ENCODE measurements at regions not wholly inside any gene's neighbourhood (a gene's known extent, or its start where the extent isn't known, plus 50 kb on each side); places are given as distances from the start of the nearest gene placed in this dataset.

- H3K27ac ChIP-seq (ENCODE audit: insufficient read length, low read depth, low read length) = no peak overlapping the region
- no peaks in the 10 kb centered on the region for H3K27me3 ChIP-seq (ENCODE audit: insufficient read depth, low read length)
- H3K9ac ChIP-seq (ENCODE audit: extremely low read depth, insufficient read length, low read length) = no peak overlapping the region
- H2BK20ac ChIP-seq (ENCODE audit: low read depth, low read length, poor library complexity, severe bottlenecking) = no peak overlapping the region
- no peak overlapping the region for H3K18ac ChIP-seq (ENCODE audit: insufficient read length, low read depth, low read length)
- H3K4me2 ChIP-seq (ENCODE audit: insufficient read depth, insufficient read length, low read length) = no peak overlapping the region
- no peak overlapping the region for H2AFZ ChIP-seq (ENCODE audit: low read length)
- no peak overlapping the region for H3K4me3 Mint-ChIP-seq
- no peak overlapping the region for H4K8ac ChIP-seq (replicated peaks; ENCODE audit: insufficient read length, low read depth, low read length)
- no peaks in the 10 kb centered on the region for H3K36me3 Mint-ChIP-seq (ENCODE audit: insufficient read depth in 1 of 3, low read depth in 3 of 3)
- H3K23me2 ChIP-seq (ENCODE audit: insufficient read length, low read depth, low read length, poor library complexity, severe bottlenecking) = no peaks in the 10 kb centered on the region
- H3K9me3 Mint-ChIP-seq = no peaks in the 10 kb centered on the region
- H3K4me1 Mint-ChIP-seq = no peaks in the 10 kb centered on the region
- H3K56ac ChIP-seq (ENCODE audit: insufficient read length, low read depth, low read length) = no peak overlapping the region
- H3K79me2 ChIP-seq (ENCODE audit: insufficient read depth, low read length) = no peaks in the 10 kb centered on the region
- H2BK120ac ChIP-seq (ENCODE audit: low read depth, low read length, poor library complexity, severe bottlenecking) = no peak overlapping the region
- no peak overlapping the region for H3K23ac ChIP-seq (ENCODE audit: insufficient read length, low read depth, low read length)
- no peak overlapping the region for H2BK12ac ChIP-seq (ENCODE audit: insufficient read length, low read depth, low read length)
- no CpG with 5 or more reads among the region's 2 CpGs for WGBS (ENCODE audit: extremely low coverage, insufficient read length, low lambda C conversion rate)
- no peak overlapping the region for H3K14ac ChIP-seq (ENCODE audit: insufficient read depth, low read length)
- no peak overlapping the region for H3K4ac ChIP-seq (ENCODE audit: low read depth, low read length)
- no peak overlapping the region for H3K27ac Mint-ChIP-seq
- no peaks in the 10 kb centered on the region for H3K4me1 ChIP-seq (ENCODE audit: insufficient read depth, low read length)
- H3K79me1 ChIP-seq (ENCODE audit: insufficient read depth, low read depth, low read length, poor library complexity, severe bottlenecking) = no peaks in the 10 kb centered on the region
- TF ChIP-seq CTCF (conservative IDR thresholded peaks at IDR 0.05) = no peak
- H3T11ph ChIP-seq (ENCODE audit: low read length) = no peak overlapping the region
- H3K9me3 ChIP-seq (ENCODE audit: control insufficient read depth, low read depth, low read length) = no peaks in the 10 kb centered on the region
- H2AK5ac ChIP-seq (ENCODE audit: insufficient read length, low read length) = no peak overlapping the region
- no peaks in the 10 kb centered on the region for H4K20me1 ChIP-seq (ENCODE audit: control insufficient read depth, insufficient read depth, insufficient read length)
- no peak overlapping the region for H4K5ac ChIP-seq (ENCODE audit: insufficient read length, low read depth, low read length)
- H2BK5ac ChIP-seq (ENCODE audit: insufficient read length, low read length) = no peak overlapping the region
- no peak overlapping the region for H2BK15ac ChIP-seq (ENCODE audit: low read depth, low read length)
- H3K27me3 Mint-ChIP-seq (ENCODE audit: low read depth) = no peaks in the 10 kb centered on the region
- H4K91ac ChIP-seq (ENCODE audit: insufficient read length, low read depth, low read length) = no peak overlapping the region
- DNase-seq = no peak
Observed at GRCh38 chr3:162884373-162884772, 1387.8 kb downstream of the OTOL1 start.

All from H9 (cell line).